Liver (tissue), 8 donors: ENCODE measurements at regions not wholly inside any gene's neighbourhood (a gene's known extent, or its start where the extent isn't known, plus 50 kb on each side); places are given as distances from the start of the nearest gene placed in this dataset.

Experiments used
- DNase-seq: peaks from one replicate; pipeline ENCODE4 v3.0.0-alpha.2; 2017; ENCODE audit warnings: low spot score
- H3K27ac ChIP-seq, 2 donors: one replicate each; pipeline ENCODE4 v1.7.0; 2013; ENCODE audit warnings: inconsistent platforms in 2 of 2, low read length in 2 of 2, control low read depth in 1 of 2, low read depth in 1 of 2, mild to moderate bottlenecking in 1 of 2
- H3K27me3 ChIP-seq, 4 donors: one replicate each; pipeline versions ENCODE4 v1.6.1 to v1.7.0; 2013; ENCODE audit warnings: low read length in 3 of 4, inconsistent platforms in 1 of 4, mild to moderate bottlenecking in 1 of 4, moderate library complexity in 1 of 4; ENCODE audit not compliant: control insufficient read depth in 4 of 4, insufficient read depth in 4 of 4
- H3K36me3 ChIP-seq, 4 donors: one replicate each; pipeline versions ENCODE4 v1.6.1 to v1.7.0; 2013; ENCODE audit warnings: low read length in 3 of 4, mild to moderate bottlenecking in 3 of 4, low read depth in 1 of 4, moderate library complexity in 1 of 4; ENCODE audit not compliant: control insufficient read depth in 4 of 4, insufficient read depth in 3 of 4
- H3K4me1 ChIP-seq, 4 donors: one replicate each; pipeline versions ENCODE4 v1.6.1 to v1.7.0; 2013; ENCODE audit warnings: low read length in 3 of 4, mild to moderate bottlenecking in 3 of 4, moderate library complexity in 1 of 4; ENCODE audit not compliant: control insufficient read depth in 4 of 4, insufficient read depth in 4 of 4
- H3K4me3 ChIP-seq, 3 donors: one replicate each; pipeline versions ENCODE4 v1.6.1 to v1.7.0; 2013; ENCODE audit warnings: low read length in 3 of 3, control low read depth in 1 of 3, low read depth in 1 of 3, mild to moderate bottlenecking in 1 of 3
- H3K9ac ChIP-seq, 2 donors: one replicate each; pipeline ENCODE4 v1.7.0; 2013; ENCODE audit warnings: low read length in 2 of 2, mild to moderate bottlenecking in 2 of 2, moderate library complexity in 2 of 2, control low read depth in 1 of 2, low read depth in 1 of 2
- H3K9me3 ChIP-seq, 4 donors: one replicate each; pipeline versions ENCODE4 v1.6.1 to v1.7.0; 2013; ENCODE audit warnings: low read length in 3 of 4; ENCODE audit not compliant: control insufficient read depth in 4 of 4
- ATF3 ChIP-seq: IDR thresholded peaks from 2 replicates; pipeline ENCODE4 v1.6.1; 2016; ENCODE audit warnings: antibody characterized with exemption
- CTCF ChIP-seq: fragments of 150-350 bp; IDR thresholded peaks from 2 replicates; pipeline ENCODE4 v1.5.1; 2017; ENCODE audit warnings: improper control_type of control experiment, low read depth, low read length; ENCODE audit not compliant: missing input control
- EGR1 ChIP-seq, 2 donors: IDR thresholded peaks; 2 replicates each; pipeline ENCODE4 v1.6.1; 2016 to 2018; ENCODE audit warnings: antibody characterized with exemption in 2 of 2, low read depth in 2 of 2
- FOXA1 ChIP-seq: IDR thresholded peaks from 2 replicates; pipeline ENCODE4 v1.6.1; 2016; ENCODE audit warnings: antibody characterized with exemption
- FOXA2 ChIP-seq: IDR thresholded peaks from 2 replicates; pipeline ENCODE4 v1.6.1; 2016; ENCODE audit warnings: antibody characterized with exemption
- GABPA ChIP-seq, 2 donors: IDR thresholded peaks in 1 of 2; conservative IDR thresholded peaks in 1 of 2; 2 replicates each; pipeline ENCODE4 v1.6.1; 2016; ENCODE audit warnings: antibody characterized with exemption in 2 of 2, mild to moderate bottlenecking in 1 of 2, moderate library complexity in 1 of 2
- HNF4A ChIP-seq, 2 donors: conservative IDR thresholded peaks; 2 replicates each; pipeline ENCODE4 v1.6.1; 2016; ENCODE audit warnings: antibody characterized with exemption in 2 of 2, mild to moderate bottlenecking in 2 of 2
- HNF4G ChIP-seq: IDR thresholded peaks from 2 replicates; pipeline ENCODE4 v1.6.1; 2016; ENCODE audit warnings: antibody characterized with exemption
- JUND ChIP-seq, 2 donors: IDR thresholded peaks; 2 replicates each; pipeline ENCODE4 v1.6.1; 2016; ENCODE audit warnings: antibody characterized with exemption in 2 of 2
- MAX ChIP-seq: IDR thresholded peaks from 2 replicates; pipeline ENCODE4 v1.6.1; 2016; ENCODE audit warnings: antibody characterized with exemption
- NR2F2 ChIP-seq: IDR thresholded peaks from 2 replicates; pipeline ENCODE4 v1.6.1; 2016; ENCODE audit warnings: antibody characterized with exemption
- REST ChIP-seq: IDR thresholded peaks from 2 replicates; pipeline ENCODE4 v1.6.1; 2016; ENCODE audit warnings: antibody characterized with exemption, mild to moderate bottlenecking
- RXRA ChIP-seq, 2 donors: IDR thresholded peaks; 2 replicates each; pipeline ENCODE4 v1.6.1; 2017 to 2018; ENCODE audit warnings: antibody characterized with exemption in 2 of 2, mild to moderate bottlenecking in 1 of 2
- SP1 ChIP-seq: IDR thresholded peaks from 2 replicates; pipeline ENCODE4 v1.6.1; 2018; ENCODE audit warnings: antibody characterized with exemption, mild to moderate bottlenecking
- TAF1 ChIP-seq: conservative IDR thresholded peaks from 2 replicates; pipeline ENCODE4 v1.6.1; 2016; ENCODE audit warnings: antibody characterized with exemption, mild to moderate bottlenecking
- YY1 ChIP-seq: IDR thresholded peaks from 2 replicates; pipeline ENCODE4 v1.6.1; 2016; ENCODE audit warnings: antibody characterized with exemption, mild to moderate bottlenecking
- ZBTB33 ChIP-seq: IDR thresholded peaks from 2 replicates; pipeline ENCODE4 v1.6.1; 2016; ENCODE audit warnings: antibody characterized with exemption
- WGBS: extraction: QIAGEN DNeasy Blood & Tissue Kit; methylation state at CpG from one replicate; pipeline ENCODE4 v1.1.7; 2013; 5-methylcytosine and 5-hydroxymethylcytosine counted together
- donor health status: healthy.
- donor health status: healthy.
- donor health status: healthy.
- donor health status: healthy.
- donor health status: healthy.

GRCh38 chr6:99132026-99132635 is 184.4 kb upstream of the FBXL4 start:
- H3K4me3 ChIP-seq = no peak overlapping the region
- no peaks in the 10 kb centered on the region for H3K4me1 ChIP-seq
- H3K9ac ChIP-seq = no peak overlapping the region
- WGBS = 91% methylated on average over 4 of the region's 4 CpGs
- H3K9me3 ChIP-seq = no peaks in the 10 kb centered on the region
- H3K27ac ChIP-seq = no peak overlapping the region
- no peak for DNase-seq
- H3K27me3 ChIP-seq = peaks cover 0 to 9% (median 0%) of the 10 kb centered on the region in 4 donors
- no peak for TF ChIP-seq TAF1
- H3K36me3 ChIP-seq = no peaks in the 10 kb centered on the region

- no peaks in the 10 kb centered on the region for H3K4me1 ChIP-seq
- no peaks in the 10 kb centered on the region for H3K36me3 ChIP-seq
- TF ChIP-seq YY1 = no peak
- no peak for TF ChIP-seq JUND (IDR thresholded peaks at IDR 0.05)
- no peak for TF ChIP-seq ATF3
- no peak overlapping the region for H3K9ac ChIP-seq
- no peak overlapping the region for H3K27ac ChIP-seq
- H3K27me3 ChIP-seq = peaks cover 0 to 7% (median 0%) of the 10 kb centered on the region in 4 donors
- WGBS = 70% methylated on average over 15 of the region's 15 CpGs
- no peak for DNase-seq
- H3K4me3 ChIP-seq = no peak overlapping the region
- H3K9me3 ChIP-seq = no peaks in the 10 kb centered on the region
Observed at GRCh38 chr6:99130897-99131873, 183.4 kb upstream of the FBXL4 start.

- TF ChIP-seq HNF4G = no peak
- TF ChIP-seq EGR1 (IDR thresholded peaks at IDR 0.05; ENCODE audit: low read depth in 2 of 2) = no peak
- no peak for TF ChIP-seq HNF4A (conservative IDR thresholded peaks at IDR 0.05)
- TF ChIP-seq ZBTB33 = no peak
- TF ChIP-seq NR2F2 = no peak
- no peak for TF ChIP-seq FOXA2
- no peak for TF ChIP-seq MAX
- TF ChIP-seq YY1 = no peak
- TF ChIP-seq RXRA (IDR thresholded peaks at IDR 0.05) = no peak
- TF ChIP-seq TAF1 = no peak
- TF ChIP-seq FOXA1 = no peak
- TF ChIP-seq JUND (IDR thresholded peaks at IDR 0.05) = no peak
- no peak for TF ChIP-seq CTCF
- no peak for TF ChIP-seq SP1
- no peak for TF ChIP-seq GABPA (IDR thresholded peaks at IDR 0.05 in 1 of 2, conservative IDR thresholded peaks at IDR 0.05 in 1 of 2)
- TF ChIP-seq REST = no peak
- no peak for TF ChIP-seq ATF3
- no peak overlapping the region for H3K9ac ChIP-seq
- WGBS = 95% methylated on average over 2 of the region's 2 CpGs
- H3K36me3 ChIP-seq = no peaks in the 10 kb centered on the region
- H3K4me3 ChIP-seq = no peak overlapping the region
- peaks cover 0 to 4% (median 0%) of the 10 kb centered on the region in 4 donors for H3K27me3 ChIP-seq
- no peaks in the 10 kb centered on the region for H3K9me3 ChIP-seq
- H3K4me1 ChIP-seq = no peaks in the 10 kb centered on the region
- no peak for DNase-seq
- H3K27ac ChIP-seq = no peak overlapping the region
Observed at GRCh38 chr6:99129835-99130234, 182.1 kb upstream of the FBXL4 start.
